Loucy (cell line): ENCODE measurements at regions not wholly inside any gene's neighbourhood (a gene's known extent, or its start where the extent isn't known, plus 50 kb on each side); places are given as distances from the start of the nearest gene placed in this dataset.

ENCODE experiments used
- H2AFZ ChIP-seq: fragments of 200-600 bp; sonication (generic); 2 replicates; pipeline ENCODE4 v1.6.0; 2016; ENCODE audit warnings: antibody characterized with exemption, mild to moderate bottlenecking, low read length, moderate library complexity
- H3F3A ChIP-seq: fragments of 200-600 bp; 2 replicates; pipeline ENCODE4 v1.6.0; 2016; ENCODE audit warnings: antibody characterized with exemption, low read depth, mild to moderate bottlenecking
- H3K27me3 ChIP-seq: fragments of 200-600 bp; sonication (generic); 2 replicates; pipeline ENCODE4 v1.6.1; 2014; ENCODE audit warnings: low read length, mild to moderate bottlenecking; ENCODE audit not compliant: insufficient read depth, poor library complexity, severe bottlenecking
- H3K36me3 ChIP-seq: fragments of 200-600 bp; sonication (generic); 2 replicates; pipeline ENCODE4 v1.6.1; 2016; ENCODE audit warnings: low read length; ENCODE audit not compliant: insufficient read depth
- H3K4me1 ChIP-seq: fragments of 200-600 bp; sonication (generic); 2 replicates; pipeline ENCODE4 v1.5.1; 2014; ENCODE audit warnings: low read length, mild to moderate bottlenecking; ENCODE audit not compliant: insufficient read depth, poor library complexity, severe bottlenecking
- H3K4me2 ChIP-seq: fragments of 200-600 bp; sonication (generic); 2 replicates; pipeline ENCODE4 v1.6.0; 2014; ENCODE audit warnings: antibody characterized with exemption, low read length, low read depth, mild to moderate bottlenecking; ENCODE audit not compliant: poor library complexity, severe bottlenecking
- H3K4me3 ChIP-seq: fragments of 200-600 bp; sonication (generic); 2 replicates; pipeline ENCODE4 v1.5.1; 2014; ENCODE audit warnings: low read length, mild to moderate bottlenecking, mixed read lengths; ENCODE audit not compliant: poor library complexity, severe bottlenecking
- H3K79me2 ChIP-seq: fragments of 200-600 bp; sonication (generic); 2 replicates; pipeline ENCODE4 v1.6.1; 2014; ENCODE audit warnings: low read length; ENCODE audit not compliant: insufficient read depth
- H3K9ac ChIP-seq: fragments of 200-600 bp; sonication (generic); 2 replicates; pipeline ENCODE4 v1.6.0; 2014; ENCODE audit warnings: mild to moderate bottlenecking, low read depth, low read length, moderate library complexity; ENCODE audit not compliant: poor library complexity, severe bottlenecking
- H3K9me2 ChIP-seq: fragments of 200-600 bp; sonication (generic); replicated peaks from 2 replicates; pipeline ENCODE4 v1.6.1; 2016; ENCODE audit warnings: low read depth, low read length, mixed read lengths
- H3K9me3 ChIP-seq: fragments of 200-600 bp; sonication (generic); 2 replicates; pipeline ENCODE4 v1.6.1; 2014; ENCODE audit warnings: mild to moderate bottlenecking, antibody characterized with exemption, low read length, low read depth; ENCODE audit not compliant: insufficient read depth
- H4K20me1 ChIP-seq: fragments of 200-600 bp; sonication (generic); 2 replicates; pipeline ENCODE4 v1.6.0; 2014; ENCODE audit warnings: antibody characterized with exemption, low read length, mild to moderate bottlenecking; ENCODE audit not compliant: insufficient read depth, poor library complexity, severe bottlenecking
- EZH2phosphoT487 ChIP-seq: fragments of 200-600 bp; IDR thresholded peaks from 2 replicates; pipeline ENCODE4 v1.6.1; 2018; ENCODE audit warnings: antibody characterized with exemption, mild to moderate bottlenecking, moderate library complexity, borderline replicate concordance
- TF ChIP-seq, protein P1 (sequence below): fragments of 200-600 bp; sonication (generic); conservative IDR thresholded peaks from 2 replicates; pipeline ENCODE4 v1.5.1; 2014; ENCODE audit warnings: mild to moderate bottlenecking, antibody characterized with exemption, low read length

- no peaks in the 10 kb centered on the region for H3K9me3 ChIP-seq
- H3F3A ChIP-seq, result no peaks in the 10 kb centered on the region
- H3K36me3 ChIP-seq, result no peaks in the 10 kb centered on the region
- H4K20me1 ChIP-seq, result no peaks in the 10 kb centered on the region
- no peak overlapping the region for H2AFZ ChIP-seq
- no peaks in the 10 kb centered on the region for H3K9me2 ChIP-seq
- no peak overlapping the region for H3K4me3 ChIP-seq
- no peak overlapping the region for H3K4me2 ChIP-seq
- no peaks in the 10 kb centered on the region for H3K27me3 ChIP-seq
- H3K9ac ChIP-seq, result no peak overlapping the region
- H3K79me2 ChIP-seq, result no peaks in the 10 kb centered on the region
- H3K4me1 ChIP-seq, result no peaks in the 10 kb centered on the region
- TF ChIP-seq, protein P1, sequence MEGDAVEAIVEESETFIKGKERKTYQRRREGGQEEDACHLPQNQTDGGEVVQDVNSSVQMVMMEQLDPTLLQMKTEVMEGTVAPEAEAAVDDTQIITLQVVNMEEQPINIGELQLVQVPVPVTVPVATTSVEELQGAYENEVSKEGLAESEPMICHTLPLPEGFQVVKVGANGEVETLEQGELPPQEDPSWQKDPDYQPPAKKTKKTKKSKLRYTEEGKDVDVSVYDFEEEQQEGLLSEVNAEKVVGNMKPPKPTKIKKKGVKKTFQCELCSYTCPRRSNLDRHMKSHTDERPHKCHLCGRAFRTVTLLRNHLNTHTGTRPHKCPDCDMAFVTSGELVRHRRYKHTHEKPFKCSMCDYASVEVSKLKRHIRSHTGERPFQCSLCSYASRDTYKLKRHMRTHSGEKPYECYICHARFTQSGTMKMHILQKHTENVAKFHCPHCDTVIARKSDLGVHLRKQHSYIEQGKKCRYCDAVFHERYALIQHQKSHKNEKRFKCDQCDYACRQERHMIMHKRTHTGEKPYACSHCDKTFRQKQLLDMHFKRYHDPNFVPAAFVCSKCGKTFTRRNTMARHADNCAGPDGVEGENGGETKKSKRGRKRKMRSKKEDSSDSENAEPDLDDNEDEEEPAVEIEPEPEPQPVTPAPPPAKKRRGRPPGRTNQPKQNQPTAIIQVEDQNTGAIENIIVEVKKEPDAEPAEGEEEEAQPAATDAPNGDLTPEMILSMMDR, result no peak
- TF ChIP-seq EZH2phosphoT487, result no peak
These were observed 323.4 kb upstream of the SLC14A2 start for GRCh38 chr18:45291621-45292615.

DNA sequence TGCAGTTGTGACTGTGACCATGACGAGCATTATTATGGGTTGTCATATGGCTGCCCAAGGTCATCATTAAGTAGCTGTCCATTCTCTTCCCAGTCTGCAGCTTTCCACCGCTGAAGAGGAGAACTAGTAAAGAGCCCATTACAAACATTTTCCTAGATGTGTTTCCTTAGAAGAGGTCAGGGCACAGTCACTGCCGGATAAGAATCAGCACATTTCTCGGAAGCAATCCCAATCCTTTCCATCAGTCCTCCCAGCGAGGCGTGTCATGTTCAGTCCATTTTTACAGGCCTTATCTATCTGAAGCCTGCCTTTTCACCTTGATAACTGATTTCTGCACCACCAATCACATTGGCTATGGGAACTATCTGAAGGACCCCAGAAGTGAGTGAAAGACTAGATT, 319.9 kb upstream of the SLC14A2 start:
- Histone ChIP-seq H3K4me1 (no peaks in the 10 kb centered on the region), H3K36me3 (no peaks in the 10 kb centered on the region), H3F3A (no peaks in the 10 kb centered on the region), H3K79me2 (no peaks in the 10 kb centered on the region), H3K9me3 (no peaks in the 10 kb centered on the region), H3K4me2 (no peak overlapping the region), H3K9me2 (no peaks in the 10 kb centered on the region), H3K4me3 (no peak overlapping the region), H3K27me3 (no peaks in the 10 kb centered on the region), H3K9ac (no peak overlapping the region), H4K20me1 (no peaks in the 10 kb centered on the region), H2AFZ (no peak overlapping the region)
- no peak for TF ChIP-seq EZH2phosphoT487
- TF ChIP-seq, protein P1, result no peak

DNA sequence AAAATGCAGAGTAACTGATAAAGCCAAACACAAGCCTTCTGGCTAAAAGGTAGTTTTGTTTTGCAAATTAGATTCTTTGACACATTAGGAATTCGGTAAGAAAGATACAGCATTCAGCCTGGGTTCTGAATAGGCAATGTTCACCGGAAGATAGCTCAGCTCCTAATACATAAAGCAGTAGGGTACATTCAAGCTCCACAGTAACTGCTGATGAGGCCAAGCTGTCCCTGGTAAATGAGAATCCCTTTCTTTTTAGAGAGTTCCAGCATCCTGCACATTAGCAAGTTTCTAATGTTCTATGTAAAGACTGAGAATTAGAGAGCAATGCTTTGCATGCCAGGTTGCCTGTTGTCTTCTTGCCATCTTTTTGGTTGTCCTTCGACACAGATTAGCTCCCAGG, 316.3 kb upstream of the SLC14A2 start:
- Histone ChIP-seq H3K9me3 (no peaks in the 10 kb centered on the region), H3K4me2 (no peak overlapping the region), H3K36me3 (no peaks in the 10 kb centered on the region), H2AFZ (no peak overlapping the region), H3K9me2 (no peaks in the 10 kb centered on the region), H4K20me1 (no peaks in the 10 kb centered on the region), H3K79me2 (no peaks in the 10 kb centered on the region), H3K4me3 (no peak overlapping the region), H3K27me3 (no peaks in the 10 kb centered on the region), H3K4me1 (no peaks in the 10 kb centered on the region), H3F3A (no peaks in the 10 kb centered on the region), H3K9ac (no peak overlapping the region)
- TF ChIP-seq, protein P1, result no peak
- TF ChIP-seq EZH2phosphoT487, result no peak
